ENCODE measurements at regions not wholly inside any gene's neighbourhood (a gene's known extent, or its start where the extent isn't known, plus 50 kb on each side); places are given as distances from the start of the nearest gene placed in this dataset.

DNA sequence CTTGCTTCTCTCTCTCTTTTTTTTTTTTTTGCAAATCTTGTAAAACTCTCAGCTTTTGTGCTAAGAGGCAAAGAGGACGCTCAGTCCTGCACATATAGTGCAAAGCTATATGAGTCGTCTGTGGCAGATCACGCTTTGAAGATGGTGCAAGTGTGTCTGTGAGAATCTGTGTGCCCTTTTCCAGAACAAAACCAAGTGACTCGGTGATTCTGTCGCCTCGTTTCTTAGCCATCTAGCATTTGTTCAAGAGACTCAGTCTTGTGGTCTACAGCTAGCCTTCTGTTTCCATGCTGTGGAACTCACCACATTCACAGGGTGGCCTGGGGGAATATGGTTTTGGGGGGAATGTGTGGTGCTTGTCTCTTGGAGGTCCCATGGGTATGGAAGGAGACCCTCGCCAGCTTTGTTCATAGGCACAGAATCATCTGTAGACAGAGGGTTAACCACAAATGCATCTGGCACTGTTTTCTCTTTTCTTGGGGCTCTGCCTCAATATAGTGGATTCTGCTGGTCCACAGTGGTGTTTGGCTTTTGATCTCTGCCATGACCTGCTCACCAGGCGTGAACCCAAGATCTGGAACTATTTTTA is 82.1 kb downstream of the C9orf152 start:
- H2AFZ ChIP-seq (ENCODE audit: low read length): no peak overlapping the region
- H4K20me1 ChIP-seq (ENCODE audit: insufficient read depth, low read length): peaks cover 56% of the 10 kb centered on the region
- H3K79me2 ChIP-seq (ENCODE audit: insufficient read depth, low read length): peaks cover 96% of the 10 kb centered on the region
- no peak for DNase-seq (ENCODE audit: insufficient read length, low spot score, missing footprints)
- peaks cover 4% of the 10 kb centered on the region for H3K36me3 ChIP-seq (ENCODE audit: insufficient read depth, low read length)
- peak overlapping the region; percentile 98 for H3K27ac ChIP-seq (ENCODE audit: low read depth, low read length)
- H3K4me2 ChIP-seq (ENCODE audit: insufficient read depth, low read length): peak overlapping the region; percentile 81
- peaks cover 72% of the 10 kb centered on the region for H3K4me1 ChIP-seq (ENCODE audit: insufficient read depth, low read length)
- no peaks in the 10 kb centered on the region for H3K27me3 ChIP-seq (ENCODE audit: insufficient read depth, low read length)
- peak overlapping the region; percentile 67 for H3K4me3 ChIP-seq (ENCODE audit: insufficient read depth, low read length)
- no peaks in the 10 kb centered on the region for H3K9me3 ChIP-seq (ENCODE audit: low read depth, low read length)
- TF ChIP-seq, protein P1, sequence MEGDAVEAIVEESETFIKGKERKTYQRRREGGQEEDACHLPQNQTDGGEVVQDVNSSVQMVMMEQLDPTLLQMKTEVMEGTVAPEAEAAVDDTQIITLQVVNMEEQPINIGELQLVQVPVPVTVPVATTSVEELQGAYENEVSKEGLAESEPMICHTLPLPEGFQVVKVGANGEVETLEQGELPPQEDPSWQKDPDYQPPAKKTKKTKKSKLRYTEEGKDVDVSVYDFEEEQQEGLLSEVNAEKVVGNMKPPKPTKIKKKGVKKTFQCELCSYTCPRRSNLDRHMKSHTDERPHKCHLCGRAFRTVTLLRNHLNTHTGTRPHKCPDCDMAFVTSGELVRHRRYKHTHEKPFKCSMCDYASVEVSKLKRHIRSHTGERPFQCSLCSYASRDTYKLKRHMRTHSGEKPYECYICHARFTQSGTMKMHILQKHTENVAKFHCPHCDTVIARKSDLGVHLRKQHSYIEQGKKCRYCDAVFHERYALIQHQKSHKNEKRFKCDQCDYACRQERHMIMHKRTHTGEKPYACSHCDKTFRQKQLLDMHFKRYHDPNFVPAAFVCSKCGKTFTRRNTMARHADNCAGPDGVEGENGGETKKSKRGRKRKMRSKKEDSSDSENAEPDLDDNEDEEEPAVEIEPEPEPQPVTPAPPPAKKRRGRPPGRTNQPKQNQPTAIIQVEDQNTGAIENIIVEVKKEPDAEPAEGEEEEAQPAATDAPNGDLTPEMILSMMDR (IDR thresholded peaks at IDR 0.05; ENCODE audit: extremely low read depth, low read depth, low read length): no peak

DNA sequence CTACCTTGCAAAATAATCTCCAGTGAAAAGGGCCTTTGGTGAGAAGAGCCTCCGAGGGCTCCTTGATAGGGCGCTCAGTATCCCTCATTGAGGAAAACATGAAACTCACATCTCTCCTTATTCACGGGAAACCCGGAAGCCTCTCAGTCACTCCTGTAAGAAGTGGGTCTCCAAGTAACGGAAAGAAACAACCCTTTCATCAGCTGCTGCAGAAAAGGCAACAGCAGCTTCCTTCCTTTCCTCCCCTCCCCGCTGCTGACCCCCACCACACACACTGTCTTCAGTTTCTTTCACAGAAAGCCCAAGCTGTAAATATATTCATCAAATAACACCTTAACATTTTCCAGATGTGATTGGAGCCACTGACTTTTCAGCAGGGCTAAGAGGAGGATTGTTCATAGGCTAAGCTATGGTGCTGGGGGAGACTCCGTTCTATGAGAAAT is 81.4 kb downstream of the C9orf152 start:
- Histone ChIP-seq H3K27ac (ENCODE audit: low read depth, low read length) (peak overlapping the region; percentile 98), H3K9me3 (ENCODE audit: low read depth, low read length) (no peaks in the 10 kb centered on the region), H3K4me1 (ENCODE audit: insufficient read depth, low read length) (peaks cover 78% of the 10 kb centered on the region), H3K4me2 (ENCODE audit: insufficient read depth, low read length) (peak overlapping the region; percentile 81), H2AFZ (ENCODE audit: low read length) (no peak overlapping the region), H3K79me2 (ENCODE audit: insufficient read depth, low read length) (peaks cover 96% of the 10 kb centered on the region), H3K4me3 (ENCODE audit: insufficient read depth, low read length) (peak overlapping the region; percentile 67), H4K20me1 (ENCODE audit: insufficient read depth, low read length) (peaks cover 63% of the 10 kb centered on the region), H3K27me3 (ENCODE audit: insufficient read depth, low read length) (no peaks in the 10 kb centered on the region), H3K36me3 (ENCODE audit: insufficient read depth, low read length) (peaks cover 4% of the 10 kb centered on the region)
- TF ChIP-seq, protein P1 (IDR thresholded peaks at IDR 0.05; ENCODE audit: extremely low read depth, low read depth, low read length): no peak
- DNase-seq (ENCODE audit: insufficient read length, low spot score, missing footprints): no peak

DNA sequence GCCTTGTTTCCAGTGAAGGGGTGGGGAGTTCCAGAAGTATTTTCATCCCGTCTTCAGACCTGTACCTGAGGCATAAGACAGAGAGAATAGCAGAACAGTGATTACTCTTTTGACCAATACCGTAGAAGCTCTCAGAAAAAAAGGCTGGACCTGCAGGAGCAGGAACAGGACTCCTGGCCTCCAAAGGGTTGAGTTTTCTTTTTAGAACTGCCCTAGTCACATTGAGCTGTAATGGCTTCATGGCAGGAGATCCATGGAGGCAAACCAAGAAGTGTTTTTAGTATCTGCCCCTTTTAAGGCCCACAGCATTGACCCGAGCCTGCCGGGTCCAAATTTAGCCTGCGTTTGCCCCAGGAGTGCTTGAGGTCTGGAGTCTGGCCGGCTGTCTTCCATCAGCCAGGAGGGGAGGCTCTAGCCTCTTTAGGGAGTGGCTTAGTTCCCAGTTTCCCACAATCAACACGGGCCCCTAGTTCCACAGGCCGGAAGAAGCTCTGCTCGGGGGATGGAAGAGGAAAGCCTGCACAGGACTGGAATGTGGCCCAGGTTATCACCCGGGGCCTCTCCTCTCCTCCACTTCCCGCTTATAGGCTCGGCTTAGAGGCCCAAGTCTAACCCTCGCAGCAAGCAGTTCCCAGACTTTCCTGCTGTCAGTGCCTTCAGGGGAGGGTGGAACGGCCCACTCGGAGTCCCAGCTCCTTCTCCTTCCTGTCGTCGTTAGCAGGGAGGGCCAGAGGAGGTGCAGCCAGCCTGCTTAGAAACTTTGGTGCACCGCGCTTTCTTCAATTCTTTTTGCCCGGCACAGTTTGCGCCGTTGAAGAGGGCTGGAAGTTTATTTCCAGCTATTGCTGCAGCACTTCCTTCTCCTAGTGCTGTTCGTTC is 80.7 kb downstream of the C9orf152 start:
- H4K20me1 ChIP-seq (ENCODE audit: insufficient read depth, low read length): peaks cover 70% of the 10 kb centered on the region

More for the DNA sequence above, 80.7 kb downstream of the C9orf152 start:
- Histone ChIP-seq H3K79me2 (ENCODE audit: insufficient read depth, low read length) (peaks cover 96% of the 10 kb centered on the region), H3K27me3 (ENCODE audit: insufficient read depth, low read length) (no peaks in the 10 kb centered on the region), H3K9me3 (ENCODE audit: low read depth, low read length) (no peaks in the 10 kb centered on the region), H3K4me3 (ENCODE audit: insufficient read depth, low read length) (peak overlapping the region; percentile 67), H2AFZ (ENCODE audit: low read length) (no peak overlapping the region), H3K4me2 (ENCODE audit: insufficient read depth, low read length) (peak overlapping the region; percentile 81), H3K27ac (ENCODE audit: low read depth, low read length) (peak overlapping the region; percentile 98), H3K4me1 (ENCODE audit: insufficient read depth, low read length) (peaks cover 82% of the 10 kb centered on the region), H3K36me3 (ENCODE audit: insufficient read depth, low read length) (peaks cover 4% of the 10 kb centered on the region)
- peak; percentile 51 for DNase-seq (ENCODE audit: insufficient read length, low spot score, missing footprints)
- TF ChIP-seq, protein P1 (IDR thresholded peaks at IDR 0.05; ENCODE audit: extremely low read depth, low read depth, low read length): no peak
